GM23338 (cell line): ENCODE measurements at regions not wholly inside any gene's neighbourhood (a gene's known extent, or its start where the extent isn't known, plus 50 kb on each side); places are given as distances from the start of the nearest gene placed in this dataset.

ENCODE experiments used
- ATAC-seq: fragments of 200-7000 bp; cut with Tn5 transposase; 3 replicates; pipeline ENCODE4 v1.9.1; 2020
- DNase-seq: peaks from one replicate; pipeline ENCODE4 v3.0.0-alpha.2; 2015; ENCODE audit warnings: low spot score
- H2AFZ ChIP-seq: fragments of 200-600 bp; sonication (generic); 2 replicates; pipeline ENCODE4 v1.8.0; 2016; ENCODE audit warnings: antibody characterized with exemption, mild to moderate bottlenecking, moderate library complexity
- H3F3A ChIP-seq: fragments of 200-600 bp; sonication (generic); replicated peaks from 2 replicates; pipeline ENCODE4 v1.8.0; 2017; ENCODE audit warnings: antibody characterized with exemption, mixed run types, low read depth
- H3K27ac ChIP-seq: fragments of 200-600 bp; sonication (generic); 2 replicates; pipeline ENCODE4 v1.6.1; 2016; ENCODE audit warnings: low read depth
- H3K27me3 ChIP-seq: fragments of 200-600 bp; sonication (generic); 2 replicates; pipeline ENCODE4 v1.8.0; 2016; ENCODE audit warnings: mild to moderate bottlenecking, mixed run types, moderate library complexity; ENCODE audit not compliant: insufficient read depth
- H3K36me3 ChIP-seq: fragments of 200-600 bp; sonication (generic); 2 replicates; pipeline ENCODE4 v1.8.0; 2016; ENCODE audit warnings: mild to moderate bottlenecking; ENCODE audit not compliant: insufficient read depth
- H3K4me1 ChIP-seq: fragments of 200-600 bp; sonication (generic); 2 replicates; pipeline ENCODE4 v1.8.0; 2016; ENCODE audit warnings: mild to moderate bottlenecking, moderate library complexity; ENCODE audit not compliant: insufficient read depth
- H3K4me2 ChIP-seq: fragments of 200-600 bp; sonication (generic); 2 replicates; pipeline ENCODE4 v1.7.1; 2017; ENCODE audit warnings: mixed run types
- H3K4me3 ChIP-seq: fragments of 200-600 bp; sonication (generic); 2 replicates; pipeline ENCODE4 v1.6.1; 2016; ENCODE audit warnings: mixed run types
- H3K79me2 ChIP-seq: fragments of 200-600 bp; sonication (generic); replicated peaks from 2 replicates; pipeline ENCODE4 v1.8.0; 2017; ENCODE audit warnings: mild to moderate bottlenecking; ENCODE audit not compliant: insufficient read depth
- H3K9me2 ChIP-seq: fragments of 200-600 bp; sonication (generic); 2 replicates; pipeline ENCODE4 v1.8.0; 2017; ENCODE audit not compliant: insufficient read depth
- H4K20me1 ChIP-seq: fragments of 200-600 bp; sonication (generic); replicated peaks from 2 replicates; pipeline ENCODE4 v1.8.0; 2017; ENCODE audit warnings: mild to moderate bottlenecking; ENCODE audit not compliant: insufficient read depth
- H3K27ac Mint-ChIP-seq: 2 replicates; pipeline ENCODE4 v1.8.0; 2020; ENCODE audit warnings: inconsistent platforms, mild to moderate bottlenecking, moderate library complexity, mixed read lengths
- H3K27me3 Mint-ChIP-seq: 3 replicates; pipeline ENCODE4 v1.8.0; 2022; ENCODE audit warnings: low read depth, mild to moderate bottlenecking, moderate library complexity, mixed read lengths, inconsistent platforms; ENCODE audit not compliant: insufficient read depth, poor library complexity
- H3K36me3 Mint-ChIP-seq: 3 replicates; pipeline ENCODE4 v1.8.0; 2021; ENCODE audit warnings: low read depth, mild to moderate bottlenecking, inconsistent platforms, moderate library complexity, mixed read lengths
- H3K4me1 Mint-ChIP-seq: 3 replicates; pipeline ENCODE4 v1.8.0; 2020; ENCODE audit warnings: mild to moderate bottlenecking, inconsistent platforms, mixed read lengths
- H3K4me3 Mint-ChIP-seq: 3 replicates; pipeline ENCODE4 v1.8.0; 2021; ENCODE audit warnings: moderate library complexity, mild to moderate bottlenecking, inconsistent platforms, mixed read lengths
- H3K9me3 Mint-ChIP-seq: 3 replicates; pipeline ENCODE4 v1.8.0; 2020; ENCODE audit warnings: moderate library complexity, mild to moderate bottlenecking, inconsistent platforms, mixed read lengths
- CREB1 ChIP-seq: fragments of 250-450 bp; sonication (Bioruptor Pico); IDR thresholded peaks from 2 replicates; pipeline ENCODE4 v1.5.0; 2020; ENCODE audit warnings: low read depth, mild to moderate bottlenecking, moderate library complexity
- ETS1 ChIP-seq: IDR thresholded peaks from 2 replicates; pipeline ENCODE4 v1.6.1; 2016; ENCODE audit warnings: antibody characterized with exemption
- EZH2phosphoT487 ChIP-seq: fragments of 200-600 bp; sonication (generic); IDR thresholded peaks from one replicate; pipeline ENCODE4 v1.8.1; 2018; ENCODE audit warnings: antibody characterized with exemption; ENCODE audit not compliant: unreplicated experiment
- POLR2AphosphoS5 ChIP-seq: IDR thresholded peaks from 2 replicates; pipeline ENCODE4 v1.6.1; 2016; ENCODE audit warnings: antibody characterized with exemption, low read depth
- REST ChIP-seq: IDR thresholded peaks from one replicate; pipeline ENCODE4 v1.6.1; 2018; ENCODE audit warnings: antibody characterized with exemption; ENCODE audit not compliant: unreplicated experiment
- ZNF114 ChIP-seq: fragments of 250-450 bp; sonication (Bioruptor Pico); IDR thresholded peaks from 2 replicates; pipeline ENCODE4 v1.5.0; 2020; ENCODE audit warnings: mild to moderate bottlenecking, moderate library complexity
- ZNF331 ChIP-seq: fragments of 250-450 bp; sonication (Bioruptor Pico); IDR thresholded peaks from 2 replicates; pipeline ENCODE4 v1.5.0; 2020; ENCODE audit warnings: low read depth, mild to moderate bottlenecking, moderate library complexity
- ZNF462 ChIP-seq: fragments of 250-450 bp; sonication (Bioruptor Pico); IDR thresholded peaks from 2 replicates; pipeline ENCODE4 v1.5.0; 2020; ENCODE audit warnings: mild to moderate bottlenecking, moderate library complexity

GRCh38 chr5:5573798-5574380 lies 151.4 kb downstream of the ICE1 start:
- Histone ChIP-seq H3K4me3 (no peak overlapping the region), H2AFZ (0 out of 2 replicates have a peak overlapping the region, but pooled peaks have one; percentile 18)
- no peaks in the 10 kb centered on the region for H3K9me3 Mint-ChIP-seq

GRCh38 chr5:5572976-5573797 lies 150.7 kb downstream of the ICE1 start:
- peak overlapping the region; percentile 43 for H2AFZ ChIP-seq
- no peaks in the 10 kb centered on the region for H3K27me3 ChIP-seq
- ATAC-seq (peak; percentile 20; the same call in 2 of the 3 replicates), DNase-seq (no peak)
- Mint-ChIP-seq H3K4me3 (no peak overlapping the region), H3K36me3 (no peaks in the 10 kb centered on the region), H3K27ac (no peak overlapping the region), H3K27me3 (peaks cover 2% of the 10 kb centered on the region), H3K4me1 (peaks cover 10% of the 10 kb centered on the region), H3K9me3 (no peaks in the 10 kb centered on the region)
- peaks cover 3% of the 10 kb centered on the region; the same call in 1 of the 2 replicates for H3K9me2 ChIP-seq
- no peak overlapping the region for H3K4me3 ChIP-seq
- no peaks in the 10 kb centered on the region for H3F3A ChIP-seq
- no peaks in the 10 kb centered on the region; the same call in 1 of the 2 replicates for H3K4me1 ChIP-seq
- H3K79me2 ChIP-seq: no peaks in the 10 kb centered on the region
- no peak overlapping the region for H3K4me2 ChIP-seq
- no peaks in the 10 kb centered on the region for H4K20me1 ChIP-seq
- H3K36me3 ChIP-seq: no peaks in the 10 kb centered on the region
- TF ChIP-seq EZH2phosphoT487: no peak
- TF ChIP-seq ETS1: no peak
- TF ChIP-seq ZNF462 (CRISPR knock-in tag): no peak
- TF ChIP-seq CREB1 (CRISPR knock-in tag): no peak
- TF ChIP-seq ZNF114 (CRISPR knock-in tag): no peak
- TF ChIP-seq REST: no peak
- no peak for TF ChIP-seq POLR2AphosphoS5
- no peak overlapping the region for H3K27ac ChIP-seq

More at GRCh38 chr5:5573798-5574380, 151.4 kb downstream of the ICE1 start:
- ATAC-seq (peak; percentile 32; the same call in 2 of the 3 replicates), DNase-seq (no peak)
- Histone ChIP-seq H3K4me1 (no peaks in the 10 kb centered on the region; the same call in 1 of the 2 replicates), H3K9me2 (peaks cover 3% of the 10 kb centered on the region; the same call in 1 of the 2 replicates), H4K20me1 (no peaks in the 10 kb centered on the region), H3F3A (no peaks in the 10 kb centered on the region), H3K27ac (no peak overlapping the region), H3K36me3 (no peaks in the 10 kb centered on the region), H3K79me2 (no peaks in the 10 kb centered on the region), H3K4me2 (no peak overlapping the region), H3K27me3 (no peaks in the 10 kb centered on the region)
- Mint-ChIP-seq H3K36me3 (no peaks in the 10 kb centered on the region), H3K4me1 (peaks cover 10% of the 10 kb centered on the region), H3K27ac (no peak overlapping the region), H3K4me3 (no peak overlapping the region), H3K27me3 (peaks cover 2% of the 10 kb centered on the region)
- no peak for TF ChIP-seq ZNF331 (CRISPR knock-in tag)
